ENCODE measurements at regions not wholly inside any gene's neighbourhood (a gene's known extent, or its start where the extent isn't known, plus 50 kb on each side); places are given as distances from the start of the nearest gene placed in this dataset.

DNA sequence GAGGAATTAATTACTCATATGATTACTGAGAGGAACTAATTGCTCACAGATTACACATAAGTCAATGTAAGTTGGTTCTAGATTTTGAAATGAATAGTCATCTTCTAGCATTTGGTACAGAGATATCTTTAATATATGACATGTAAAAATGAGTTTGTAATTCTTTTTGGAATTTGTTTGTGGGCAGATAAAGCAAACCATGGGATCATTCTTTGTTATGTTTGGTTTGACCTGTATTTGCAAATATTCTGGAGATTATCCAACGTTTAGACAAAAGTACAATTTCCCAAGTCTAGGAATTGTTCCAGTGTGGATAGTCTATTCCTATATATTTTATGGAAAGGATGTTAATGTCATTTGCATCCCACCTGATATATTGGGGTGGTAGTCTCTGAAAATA is 309.6 kb upstream of the EDNRB start:
- TF ChIP-seq, protein P1, sequence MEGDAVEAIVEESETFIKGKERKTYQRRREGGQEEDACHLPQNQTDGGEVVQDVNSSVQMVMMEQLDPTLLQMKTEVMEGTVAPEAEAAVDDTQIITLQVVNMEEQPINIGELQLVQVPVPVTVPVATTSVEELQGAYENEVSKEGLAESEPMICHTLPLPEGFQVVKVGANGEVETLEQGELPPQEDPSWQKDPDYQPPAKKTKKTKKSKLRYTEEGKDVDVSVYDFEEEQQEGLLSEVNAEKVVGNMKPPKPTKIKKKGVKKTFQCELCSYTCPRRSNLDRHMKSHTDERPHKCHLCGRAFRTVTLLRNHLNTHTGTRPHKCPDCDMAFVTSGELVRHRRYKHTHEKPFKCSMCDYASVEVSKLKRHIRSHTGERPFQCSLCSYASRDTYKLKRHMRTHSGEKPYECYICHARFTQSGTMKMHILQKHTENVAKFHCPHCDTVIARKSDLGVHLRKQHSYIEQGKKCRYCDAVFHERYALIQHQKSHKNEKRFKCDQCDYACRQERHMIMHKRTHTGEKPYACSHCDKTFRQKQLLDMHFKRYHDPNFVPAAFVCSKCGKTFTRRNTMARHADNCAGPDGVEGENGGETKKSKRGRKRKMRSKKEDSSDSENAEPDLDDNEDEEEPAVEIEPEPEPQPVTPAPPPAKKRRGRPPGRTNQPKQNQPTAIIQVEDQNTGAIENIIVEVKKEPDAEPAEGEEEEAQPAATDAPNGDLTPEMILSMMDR (conservative IDR thresholded peaks at IDR 0.05; ENCODE audit: low read depth, low read length): no peak
- TF ChIP-seq EZH2 (IDR thresholded peaks at IDR 0.05; ENCODE audit: low read length, unreplicated experiment): no peak
